ENCODE measurements at regions not wholly inside any gene's neighbourhood (a gene's known extent, or its start where the extent isn't known, plus 50 kb on each side); places are given as distances from the start of the nearest gene placed in this dataset.

DNA sequence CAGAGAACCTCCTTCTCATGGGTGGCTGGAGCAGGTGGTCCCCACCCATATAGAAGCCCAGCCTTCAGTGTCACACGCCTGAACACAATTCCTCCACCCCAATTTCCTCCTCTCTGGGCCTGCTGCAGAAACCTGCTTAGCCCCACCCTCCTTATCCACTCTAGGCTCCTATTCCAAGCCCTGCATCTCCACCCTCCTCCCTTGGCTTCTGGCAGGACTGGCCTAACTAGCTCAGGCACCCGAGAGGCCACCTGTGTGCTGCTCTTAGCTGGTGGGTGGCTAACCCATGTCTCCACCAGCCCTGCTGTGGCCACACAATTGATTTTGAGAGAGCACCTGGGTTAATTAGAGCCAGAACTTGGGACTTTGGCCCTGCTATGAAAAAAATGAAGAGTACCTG is 77.3 kb upstream of the ATP10B start:
- no peaks in the 10 kb centered on the region; a peak in 1 of 4 replicates for H3K9me3 ChIP-seq (ENCODE audit: control insufficient read depth in 1 of 2, insufficient read depth in 1 of 2, low read depth in 1 of 2, low read length in 2 of 2)
- intact Hi-C loops (cut with micrococcal nuclease) = no loop called here
- RAD21 ChIA-PET (ENCODE audit: low non-redundant PET in 1 of 2, low total read pairs in 2 of 2, uncharacterized antibody in 2 of 2, unreplicated experiment in 2 of 2) = no interaction called here
- no peak overlapping the region for H3K4me3 ChIP-seq (replicated peaks in 1 of 2; ENCODE audit: low read depth in 1 of 2, low read length in 2 of 2)
- no peak for TF ChIP-seq CEBPB (IDR thresholded peaks at IDR 0.05; ENCODE audit: low read depth)
- no peaks in the 10 kb centered on the region for H3K36me3 ChIP-seq (ENCODE audit: control insufficient read depth in 1 of 2, insufficient read depth in 2 of 2, low read length in 2 of 2)
- no peak for ATAC-seq
- H3K79me2 ChIP-seq (ENCODE audit: insufficient read depth, low read length) = no peaks in the 10 kb centered on the region
- no peak overlapping the region for H3K27ac ChIP-seq (ENCODE audit: low read depth, low read length)
- no peak overlapping the region for H3K9ac ChIP-seq (ENCODE audit: low read length)
- H3K4me1 ChIP-seq (ENCODE audit: control insufficient read depth in 1 of 2, insufficient read depth in 2 of 2, low read length in 2 of 2) = no peaks in the 10 kb centered on the region
- no peak overlapping the region for H2AFZ ChIP-seq (ENCODE audit: low read depth, low read length, poor library complexity, severe bottlenecking)
- POLR2A ChIA-PET = no interaction called here
- H3K4me2 ChIP-seq (ENCODE audit: low read length) = no peak overlapping the region
- H4K20me1 ChIP-seq (ENCODE audit: insufficient read depth) = no peaks in the 10 kb centered on the region
- no peak for DNase-seq (ENCODE audit: low read depth, low spot score)
- CTCF ChIA-PET = no interaction called here
- no peaks in the 10 kb centered on the region for H3K9me2 ChIP-seq (ENCODE audit: insufficient read depth)
- no peaks in the 10 kb centered on the region for H3K27me3 ChIP-seq (ENCODE audit: insufficient read depth, low read length)
- no TSS peak for BruUV-seq (replicated peaks)

DNA sequence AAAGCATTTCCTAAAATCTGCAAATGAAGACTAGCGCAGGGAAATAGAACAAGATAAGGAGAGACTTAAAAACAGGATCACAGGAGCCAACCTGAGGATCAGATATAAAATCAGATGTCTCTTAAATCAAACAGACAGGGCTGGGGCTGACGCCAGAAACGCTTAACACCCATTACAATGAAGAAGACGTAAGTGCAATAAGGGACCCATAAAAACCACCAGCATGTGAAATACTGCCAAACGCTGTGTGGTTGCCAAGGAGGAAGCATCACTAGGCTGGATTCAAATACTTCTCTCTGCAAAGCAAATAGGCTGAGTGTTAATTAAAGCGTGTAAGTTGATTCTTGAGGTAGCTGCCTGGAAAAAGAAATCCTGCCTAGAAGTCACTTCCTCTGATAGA is 74.4 kb upstream of the ATP10B start:
- Histone ChIP-seq H3K9me2 (ENCODE audit: insufficient read depth) (no peaks in the 10 kb centered on the region), H3K27me3 (ENCODE audit: insufficient read depth, low read length) (no peaks in the 10 kb centered on the region), H3K9ac (ENCODE audit: low read length) (no peak overlapping the region), H3K4me2 (ENCODE audit: low read length) (no peak overlapping the region), H3K27ac (ENCODE audit: low read depth, low read length) (no peak overlapping the region), H4K20me1 (ENCODE audit: insufficient read depth) (no peaks in the 10 kb centered on the region), H2AFZ (ENCODE audit: low read depth, low read length, poor library complexity, severe bottlenecking) (no peak overlapping the region), H3K4me1 (ENCODE audit: control insufficient read depth in 1 of 2, insufficient read depth in 2 of 2, low read length in 2 of 2) (no peaks in the 10 kb centered on the region), H3K36me3 (ENCODE audit: control insufficient read depth in 1 of 2, insufficient read depth in 2 of 2, low read length in 2 of 2) (no peaks in the 10 kb centered on the region), H3K9me3 (ENCODE audit: control insufficient read depth in 1 of 2, insufficient read depth in 1 of 2, low read depth in 1 of 2, low read length in 2 of 2) (no peaks in the 10 kb centered on the region), H3K4me3 (replicated peaks in 1 of 2; ENCODE audit: low read depth in 1 of 2, low read length in 2 of 2) (no peak overlapping the region), H3K79me2 (ENCODE audit: insufficient read depth, low read length) (no peaks in the 10 kb centered on the region)
- BruUV-seq (replicated peaks) = no TSS peak
- ChIA-PET CTCF (no interaction called here), RAD21 (ENCODE audit: low non-redundant PET in 1 of 2, low total read pairs in 2 of 2, uncharacterized antibody in 2 of 2, unreplicated experiment in 2 of 2) (no interaction called here), POLR2A (no interaction called here)
- ATAC-seq (no peak), DNase-seq (ENCODE audit: low read depth, low spot score) (no peak)
- TF ChIP-seq, protein P1, sequence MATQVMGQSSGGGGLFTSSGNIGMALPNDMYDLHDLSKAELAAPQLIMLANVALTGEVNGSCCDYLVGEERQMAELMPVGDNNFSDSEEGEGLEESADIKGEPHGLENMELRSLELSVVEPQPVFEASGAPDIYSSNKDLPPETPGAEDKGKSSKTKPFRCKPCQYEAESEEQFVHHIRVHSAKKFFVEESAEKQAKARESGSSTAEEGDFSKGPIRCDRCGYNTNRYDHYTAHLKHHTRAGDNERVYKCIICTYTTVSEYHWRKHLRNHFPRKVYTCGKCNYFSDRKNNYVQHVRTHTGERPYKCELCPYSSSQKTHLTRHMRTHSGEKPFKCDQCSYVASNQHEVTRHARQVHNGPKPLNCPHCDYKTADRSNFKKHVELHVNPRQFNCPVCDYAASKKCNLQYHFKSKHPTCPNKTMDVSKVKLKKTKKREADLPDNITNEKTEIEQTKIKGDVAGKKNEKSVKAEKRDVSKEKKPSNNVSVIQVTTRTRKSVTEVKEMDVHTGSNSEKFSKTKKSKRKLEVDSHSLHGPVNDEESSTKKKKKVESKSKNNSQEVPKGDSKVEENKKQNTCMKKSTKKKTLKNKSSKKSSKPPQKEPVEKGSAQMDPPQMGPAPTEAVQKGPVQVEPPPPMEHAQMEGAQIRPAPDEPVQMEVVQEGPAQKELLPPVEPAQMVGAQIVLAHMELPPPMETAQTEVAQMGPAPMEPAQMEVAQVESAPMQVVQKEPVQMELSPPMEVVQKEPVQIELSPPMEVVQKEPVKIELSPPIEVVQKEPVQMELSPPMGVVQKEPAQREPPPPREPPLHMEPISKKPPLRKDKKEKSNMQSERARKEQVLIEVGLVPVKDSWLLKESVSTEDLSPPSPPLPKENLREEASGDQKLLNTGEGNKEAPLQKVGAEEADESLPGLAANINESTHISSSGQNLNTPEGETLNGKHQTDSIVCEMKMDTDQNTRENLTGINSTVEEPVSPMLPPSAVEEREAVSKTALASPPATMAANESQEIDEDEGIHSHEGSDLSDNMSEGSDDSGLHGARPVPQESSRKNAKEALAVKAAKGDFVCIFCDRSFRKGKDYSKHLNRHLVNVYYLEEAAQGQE (IDR thresholded peaks at IDR 0.05; ENCODE audit: low read depth) = no peak
- no peak for TF ChIP-seq SP1 (IDR thresholded peaks at IDR 0.05; ENCODE audit: low read depth)
- TF ChIP-seq JUND (IDR thresholded peaks at IDR 0.05) = no peak
- no peak for TF ChIP-seq SRF (IDR thresholded peaks at IDR 0.05; ENCODE audit: low read depth)
- no peak for TF ChIP-seq SIN3A (IDR thresholded peaks at IDR 0.05; ENCODE audit: low read depth)
- TF ChIP-seq EZH2 (IDR thresholded peaks at IDR 0.05) = no peak
- no peak for TF ChIP-seq YY1 (IDR thresholded peaks at IDR 0.05; ENCODE audit: extremely low read depth, insufficient replicate concordance, low read depth, low read length)
- no peak for TF ChIP-seq CEBPB (IDR thresholded peaks at IDR 0.05; ENCODE audit: low read depth)
- TF ChIP-seq, protein P2, sequence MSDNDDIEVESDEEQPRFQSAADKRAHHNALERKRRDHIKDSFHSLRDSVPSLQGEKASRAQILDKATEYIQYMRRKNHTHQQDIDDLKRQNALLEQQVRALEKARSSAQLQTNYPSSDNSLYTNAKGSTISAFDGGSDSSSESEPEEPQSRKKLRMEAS (IDR thresholded peaks at IDR 0.05) = no peak
- intact Hi-C loops (cut with micrococcal nuclease) = no loop called here

All from HCT116 (cell line).